Left ventricle myocardium inferior (tissue), 1 donor: ENCODE measurements at regions not wholly inside any gene's neighbourhood (a gene's known extent, or its start where the extent isn't known, plus 50 kb on each side); places are given as distances from the start of the nearest gene placed in this dataset.

ENCODE experiments used
- DNase-seq: peaks from one replicate; pipeline ENCODE4 v3.0.0-alpha.2; 2020
- H3K27ac ChIP-seq: fragments of 200-600 bp; replicated peaks from 2 replicates; pipeline ENCODE4 v1.8.0; 2021
- H3K27me3 ChIP-seq: fragments of 200-600 bp; 2 replicates; pipeline ENCODE4 v1.8.0; 2021; ENCODE audit warnings: low read depth
- H3K36me3 ChIP-seq: fragments of 200-600 bp; 2 replicates; pipeline ENCODE4 v1.8.0; 2021
- H3K4me1 ChIP-seq: fragments of 200-600 bp; 2 replicates; pipeline ENCODE4 v1.8.0; 2021
- H3K4me3 ChIP-seq: fragments of 200-600 bp; 2 replicates; pipeline ENCODE4 v1.8.0; 2021; ENCODE audit warnings: mild to moderate bottlenecking, moderate library complexity
- H3K9me3 ChIP-seq: fragments of 200-600 bp; replicated peaks from 2 replicates; pipeline ENCODE4 v1.8.0; 2021
- intact Hi-C: fragments of 100-400 bp; cut with micrococcal nuclease; formaldehyde crosslinking; loops from one replicate; pipeline ENCODE4 v1.11.0; 2022
- TF ChIP-seq, protein P1 (sequence below): fragments of 200-600 bp; IDR thresholded peaks from 2 replicates; pipeline ENCODE4 v1.8.0; 2021; ENCODE audit warnings: antibody characterized with exemption, mild to moderate bottlenecking, borderline replicate concordance
- donor health status: DM: no; HTN: yes; CAD: no; lungs with severe emphysema.

DNA sequence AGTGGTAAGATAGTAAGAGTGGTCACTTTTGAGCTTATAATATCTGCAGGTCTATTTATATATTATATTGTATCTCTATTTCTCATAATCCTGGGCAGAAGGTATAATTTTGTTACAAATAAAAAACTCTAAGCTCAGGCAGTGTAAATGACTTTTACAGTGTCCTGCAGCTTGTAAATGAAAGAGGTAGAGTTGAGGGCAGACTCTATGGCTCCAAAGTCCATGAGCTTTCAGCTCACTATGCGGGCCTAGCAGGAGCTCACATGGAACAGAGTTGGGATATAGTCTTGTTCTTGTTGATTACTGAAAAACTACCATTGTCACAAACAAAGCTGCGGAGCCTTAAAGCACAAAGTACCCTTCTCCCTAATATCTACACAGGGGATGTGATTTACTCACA, 361.4 kb downstream of the LNPK start:
- TF ChIP-seq, protein P1, sequence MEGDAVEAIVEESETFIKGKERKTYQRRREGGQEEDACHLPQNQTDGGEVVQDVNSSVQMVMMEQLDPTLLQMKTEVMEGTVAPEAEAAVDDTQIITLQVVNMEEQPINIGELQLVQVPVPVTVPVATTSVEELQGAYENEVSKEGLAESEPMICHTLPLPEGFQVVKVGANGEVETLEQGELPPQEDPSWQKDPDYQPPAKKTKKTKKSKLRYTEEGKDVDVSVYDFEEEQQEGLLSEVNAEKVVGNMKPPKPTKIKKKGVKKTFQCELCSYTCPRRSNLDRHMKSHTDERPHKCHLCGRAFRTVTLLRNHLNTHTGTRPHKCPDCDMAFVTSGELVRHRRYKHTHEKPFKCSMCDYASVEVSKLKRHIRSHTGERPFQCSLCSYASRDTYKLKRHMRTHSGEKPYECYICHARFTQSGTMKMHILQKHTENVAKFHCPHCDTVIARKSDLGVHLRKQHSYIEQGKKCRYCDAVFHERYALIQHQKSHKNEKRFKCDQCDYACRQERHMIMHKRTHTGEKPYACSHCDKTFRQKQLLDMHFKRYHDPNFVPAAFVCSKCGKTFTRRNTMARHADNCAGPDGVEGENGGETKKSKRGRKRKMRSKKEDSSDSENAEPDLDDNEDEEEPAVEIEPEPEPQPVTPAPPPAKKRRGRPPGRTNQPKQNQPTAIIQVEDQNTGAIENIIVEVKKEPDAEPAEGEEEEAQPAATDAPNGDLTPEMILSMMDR = no peak
- no peaks in the 10 kb centered on the region for H3K36me3 ChIP-seq
- H3K27ac ChIP-seq = no peak overlapping the region
- no peak overlapping the region for H3K4me3 ChIP-seq
- no peaks in the 10 kb centered on the region for H3K27me3 ChIP-seq
- DNase-seq = no peak
- no peaks in the 10 kb centered on the region for H3K4me1 ChIP-seq
- intact Hi-C loops = no loop called here
- no peaks in the 10 kb centered on the region for H3K9me3 ChIP-seq

DNA sequence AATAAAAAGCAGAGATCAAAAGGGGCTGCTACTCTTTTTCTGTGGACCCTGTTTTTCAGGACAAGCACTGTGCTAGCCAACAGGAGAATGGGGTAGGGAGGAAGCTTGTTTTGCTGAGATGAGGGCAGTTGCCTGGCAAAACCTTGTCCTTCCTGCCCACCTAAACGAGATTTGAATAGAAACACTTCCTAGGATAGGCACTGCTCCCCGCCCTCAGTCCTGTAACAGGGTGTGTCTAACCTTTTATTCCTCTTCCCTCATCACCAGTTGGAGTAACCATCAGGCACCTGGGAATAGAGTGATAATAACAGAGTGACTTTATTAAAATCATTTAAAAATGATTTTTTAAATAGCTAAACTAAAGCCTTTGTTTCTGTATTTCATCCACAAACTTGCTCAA, 368.8 kb downstream of the LNPK start:
- DNase-seq = no peak
- TF ChIP-seq, protein P1 = no peak
- Histone ChIP-seq H3K27me3 (peaks cover 17% of the 10 kb centered on the region), H3K9me3 (peaks cover 4% of the 10 kb centered on the region), H3K4me1 (no peaks in the 10 kb centered on the region), H3K27ac (no peak overlapping the region), H3K36me3 (no peaks in the 10 kb centered on the region), H3K4me3 (no peak overlapping the region)
- intact Hi-C loops = no loop called here

DNA sequence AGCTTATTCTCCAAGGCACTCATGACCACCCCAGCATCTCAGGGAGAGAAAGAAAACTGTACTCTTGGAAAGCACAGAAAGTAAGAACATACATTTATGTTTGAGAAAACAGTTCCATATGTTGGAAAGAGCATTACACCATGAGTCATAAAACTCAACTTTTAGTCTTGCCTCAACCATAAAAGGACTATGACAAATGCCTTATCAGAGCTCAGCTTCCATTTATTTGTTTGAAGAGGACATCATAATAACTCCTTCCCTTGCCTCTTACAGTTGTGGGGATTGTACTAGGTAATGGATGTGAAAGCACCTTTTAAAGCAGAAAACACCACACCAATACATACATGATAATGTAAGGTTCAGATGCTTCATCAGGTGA, 370.8 kb downstream of the LNPK start:
- Histone ChIP-seq H3K4me3 (no peak overlapping the region), H3K27ac (no peak overlapping the region), H3K4me1 (no peaks in the 10 kb centered on the region), H3K36me3 (no peaks in the 10 kb centered on the region), H3K9me3 (peaks cover 7% of the 10 kb centered on the region), H3K27me3 (peaks cover 17% of the 10 kb centered on the region)
- DNase-seq = no peak
- intact Hi-C loops = no loop called here
- TF ChIP-seq, protein P1 = no peak

DNA sequence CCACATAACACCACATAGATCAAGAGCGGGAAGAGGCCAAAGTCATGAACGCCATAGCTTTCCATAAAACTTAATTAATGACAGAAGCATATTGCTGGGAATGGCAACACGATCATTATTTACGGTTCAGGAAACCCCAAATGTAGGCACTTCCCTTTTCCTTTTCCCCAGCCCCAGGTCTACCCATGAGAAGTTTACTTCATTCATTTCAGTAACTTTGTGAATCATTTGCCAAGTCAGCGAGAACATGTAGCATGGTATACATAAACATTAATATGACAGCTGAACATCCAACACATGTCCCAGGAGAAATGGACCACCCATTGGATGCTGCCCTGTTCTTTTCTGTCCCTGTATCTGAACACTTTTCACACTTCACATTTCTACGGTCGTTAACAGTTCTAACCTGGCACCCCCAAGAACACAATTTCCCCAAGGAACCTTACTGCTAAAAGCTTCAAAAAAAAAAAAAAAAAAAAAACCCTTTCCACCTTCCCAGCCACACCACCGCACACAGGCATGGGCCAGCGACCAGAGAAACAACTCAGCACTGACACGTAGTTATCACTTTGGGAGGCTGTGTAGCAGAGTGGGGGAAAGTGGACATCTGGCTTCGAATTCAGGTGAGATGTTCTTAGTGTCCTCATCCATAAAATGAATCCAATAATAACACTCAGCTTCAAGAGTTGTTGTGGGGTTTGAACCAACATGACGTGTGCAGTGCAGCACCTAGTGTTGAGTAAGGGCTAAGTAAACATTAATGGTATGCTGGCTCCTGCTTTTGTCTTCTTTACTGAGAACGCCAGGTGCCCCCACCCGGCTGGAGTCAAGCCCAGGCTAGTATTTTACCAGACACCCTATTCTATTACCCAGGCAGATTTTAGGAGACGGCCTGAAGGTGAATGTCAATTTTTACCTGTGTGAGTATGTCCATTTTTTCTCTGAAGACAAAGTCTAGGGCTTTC, 371.5 kb downstream of the LNPK start:
- no peaks in the 10 kb centered on the region for H3K4me1 ChIP-seq
- no peaks in the 10 kb centered on the region for H3K36me3 ChIP-seq
- intact Hi-C loops = no loop called here
- no peak overlapping the region for H3K4me3 ChIP-seq
- H3K9me3 ChIP-seq = peaks cover 7% of the 10 kb centered on the region
- H3K27me3 ChIP-seq = peaks cover 17% of the 10 kb centered on the region
- TF ChIP-seq, protein P1 = no peak
- no peak for DNase-seq
- no peak overlapping the region for H3K27ac ChIP-seq

DNA sequence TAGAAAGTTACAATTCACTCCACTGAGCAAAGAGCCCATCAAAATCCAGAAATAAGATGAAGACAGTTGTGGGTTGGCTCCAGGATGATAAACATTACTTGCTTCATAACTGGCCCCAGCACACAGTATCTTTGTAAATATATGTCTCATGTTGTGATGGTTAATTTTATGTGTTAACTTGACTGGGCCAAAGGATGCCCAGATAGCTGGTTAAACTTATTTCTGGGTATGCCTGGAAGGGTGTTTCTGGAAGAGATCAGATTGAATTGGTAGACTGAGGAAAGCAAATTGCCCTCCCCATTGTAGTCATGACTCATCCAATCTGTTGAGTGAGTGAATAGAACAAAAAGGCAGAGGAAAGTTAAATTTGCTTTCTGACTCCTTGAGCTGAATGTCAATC, 373.8 kb downstream of the LNPK start:
- no peaks in the 10 kb centered on the region for H3K36me3 ChIP-seq
- TF ChIP-seq, protein P1 = no peak

More for the DNA sequence above, 373.8 kb downstream of the LNPK start:
- H3K9me3 ChIP-seq = peaks cover 7% of the 10 kb centered on the region
- intact Hi-C loops = no loop called here
- H3K27me3 ChIP-seq = peaks cover 7% of the 10 kb centered on the region
- no peaks in the 10 kb centered on the region for H3K4me1 ChIP-seq
- DNase-seq = no peak
- H3K4me3 ChIP-seq = no peak overlapping the region
- no peak overlapping the region for H3K27ac ChIP-seq
